NCI-H2029 (cell line): ENCODE measurements at regions not wholly inside any gene's neighbourhood (a gene's known extent, or its start where the extent isn't known, plus 50 kb on each side); places are given as distances from the start of the nearest gene placed in this dataset.
"Not testable (repeated sequence)": the region's sequence is repeated elsewhere in the genome, so short reads cannot be mapped to it uniquely, and the experiment has no call there.

ENCODE experiments used
- DNase-seq: peaks from one replicate; lab custom pipeline; 2025; lab: John Stamatoyannopoulos, UW

- no peak for DNase-seq
Measured at GRCh38 chr9:12416716-12417115, 276.5 kb upstream of the TYRP1 start.

GRCh38 chr9:12424243-12424642 lies 268.9 kb upstream of the TYRP1 start:
- DNase-seq, result no peak

GRCh38 chr9:12425878-12426864 lies 267.0 kb upstream of the TYRP1 start:
- DNase-seq, result no peak

GRCh38 chr9:12439267-12439666 lies 253.9 kb upstream of the TYRP1 start:
- DNase-seq, result no peak

GRCh38 chr9:12441080-12441479 lies 252.1 kb upstream of the TYRP1 start:
- DNase-seq, result not testable (repeated sequence)

- DNase-seq, result no peak
Measured at GRCh38 chr9:12441506-12441905, 251.7 kb upstream of the TYRP1 start.

GRCh38 chr9:12448246-12448645 lies 244.9 kb upstream of the TYRP1 start:
- DNase-seq, result no peak

- DNase-seq, result no peak
Measured at GRCh38 chr9:12457237-12457636, 235.9 kb upstream of the TYRP1 start.

GRCh38 chr9:12461763-12462460 lies 231.3 kb upstream of the TYRP1 start:
- no peak for DNase-seq

GRCh38 chr9:12462861-12463260 lies 230.3 kb upstream of the TYRP1 start:
- DNase-seq, result no peak

GRCh38 chr9:12463641-12464040 lies 229.5 kb upstream of the TYRP1 start:
- no peak for DNase-seq

- DNase-seq, result no peak
Measured at GRCh38 chr9:12464400-12464799, 228.8 kb upstream of the TYRP1 start.

GRCh38 chr9:12464910-12465512 lies 228.2 kb upstream of the TYRP1 start:
- DNase-seq, result no peak

- no peak for DNase-seq
Measured at GRCh38 chr9:12469084-12469483, 224.1 kb upstream of the TYRP1 start.

- DNase-seq, result no peak
Measured at GRCh38 chr9:12494411-12494810, 198.8 kb upstream of the TYRP1 start.

- no peak for DNase-seq
Measured at GRCh38 chr9:12497790-12498189, 195.4 kb upstream of the TYRP1 start.

- no peak for DNase-seq
Measured at GRCh38 chr9:12502520-12502919, 190.7 kb upstream of the TYRP1 start.

- no peak for DNase-seq
Measured at GRCh38 chr9:12503606-12504122, 189.5 kb upstream of the TYRP1 start.

GRCh38 chr9:12510551-12510950 lies 182.6 kb upstream of the TYRP1 start:
- no peak for DNase-seq

- no peak for DNase-seq
Measured at GRCh38 chr9:12511726-12512125, 181.5 kb upstream of the TYRP1 start.

GRCh38 chr9:12516031-12516430 lies 177.2 kb upstream of the TYRP1 start:
- no peak for DNase-seq

- no peak for DNase-seq
Measured at GRCh38 chr9:12516573-12516972, 176.6 kb upstream of the TYRP1 start.
